Suprapubic skin (tissue), 4 donors: ENCODE measurements at regions not wholly inside any gene's neighbourhood (a gene's known extent, or its start where the extent isn't known, plus 50 kb on each side); places are given as distances from the start of the nearest gene placed in this dataset.

ENCODE experiments used
- CTCF ChIP-seq, 2 donors: fragments of 200-600 bp in 1 of 2; fragments of 450-650 bp in 1 of 2; sonication (generic) in 1 of 2; IDR thresholded peaks; one replicate each; pipeline ENCODE4 v1.5.1; 2016 to 2019; ENCODE audit warnings: antibody characterized with exemption in 2 of 2, mild to moderate bottlenecking in 1 of 2, moderate library complexity in 1 of 2
- POLR2A ChIP-seq, 2 donors: fragments of 450-650 bp; IDR thresholded peaks; one replicate each; pipeline ENCODE4 v1.6.1; 2017; ENCODE audit warnings: antibody characterized with exemption in 2 of 2, mild to moderate bottlenecking in 2 of 2, moderate library complexity in 2 of 2
- POLR2AphosphoS5 ChIP-seq, 3 donors: sonication (generic); formaldehyde crosslinking; IDR thresholded peaks; one replicate each; pipeline ENCODE4 v1.6.1; 2017; ENCODE audit warnings: antibody characterized with exemption in 3 of 3

- TF ChIP-seq CTCF (IDR thresholded peaks at IDR 0.05) (no peak), POLR2A (IDR thresholded peaks at IDR 0.05) (no peak), POLR2AphosphoS5 (IDR thresholded peaks at IDR 0.05) (no peak)
Measured at GRCh38 chr14:95015046-95015445, 142.3 kb downstream of the DICER1 start.
